Fibroblast of mammary gland (primary cell): ENCODE measurements at regions not wholly inside any gene's neighbourhood (a gene's known extent, or its start where the extent isn't known, plus 50 kb on each side); places are given as distances from the start of the nearest gene placed in this dataset.
"Not testable (repeated sequence)": the region's sequence is repeated elsewhere in the genome, so short reads cannot be mapped to it uniquely, and the experiment has no call there.

ENCODE experiments used
- DNase-seq: peaks from one replicate; pipeline ENCODE4 v3.0.0-alpha.2; 2010; ENCODE audit warnings: low read depth
- H3K4me3 ChIP-seq: 2 replicates; pipeline ENCODE4 v1.5.1; 2011; ENCODE audit warnings: low read depth, mild to moderate bottlenecking, low read length, moderate library complexity; ENCODE audit not compliant: control insufficient read depth
- CTCF ChIP-seq: conservative IDR thresholded peaks from 2 replicates; pipeline ENCODE4 v1.5.1; 2011; ENCODE audit warnings: low read depth, low read length, inconsistent platforms; ENCODE audit not compliant: control insufficient read depth, insufficient read depth

GRCh38 chrX:87901060-87901459, 383.5 kb downstream of the KLHL4 start:
- DNase-seq = no peak
- TF ChIP-seq CTCF = no peak
- no peak overlapping the region for H3K4me3 ChIP-seq

GRCh38 chrX:87914726-87915125, 397.1 kb downstream of the KLHL4 start:
- TF ChIP-seq CTCF = no peak
- no peak overlapping the region for H3K4me3 ChIP-seq
- no peak for DNase-seq

GRCh38 chrX:87924619-87925018, 407.0 kb downstream of the KLHL4 start:
- no peak overlapping the region for H3K4me3 ChIP-seq
- DNase-seq = no peak
- TF ChIP-seq CTCF = no peak

- TF ChIP-seq CTCF = no peak
- no peak for DNase-seq
Observed at GRCh38 chrX:87941841-87942240, 424.2 kb downstream of the KLHL4 start.

GRCh38 chrX:87961471-87961870, 443.9 kb downstream of the KLHL4 start:
- H3K4me3 ChIP-seq = no peak overlapping the region
- TF ChIP-seq CTCF = no peak

More at GRCh38 chrX:87941841-87942240, 424.2 kb downstream of the KLHL4 start:
- H3K4me3 ChIP-seq = no peak overlapping the region

GRCh38 chrX:87968118-87968517, 450.5 kb downstream of the KLHL4 start:
- TF ChIP-seq CTCF = no peak
- H3K4me3 ChIP-seq = no peak overlapping the region
- no peak for DNase-seq

More at GRCh38 chrX:87961471-87961870, 443.9 kb downstream of the KLHL4 start:
- no peak for DNase-seq

- H3K4me3 ChIP-seq, DNase-seq: not testable (repeated sequence)
Observed at GRCh38 chrX:87972121-87972520, 454.5 kb downstream of the KLHL4 start.
